ENCODE measurements at regions not wholly inside any gene's neighbourhood (a gene's known extent, or its start where the extent isn't known, plus 50 kb on each side); places are given as distances from the start of the nearest gene placed in this dataset.

DNA sequence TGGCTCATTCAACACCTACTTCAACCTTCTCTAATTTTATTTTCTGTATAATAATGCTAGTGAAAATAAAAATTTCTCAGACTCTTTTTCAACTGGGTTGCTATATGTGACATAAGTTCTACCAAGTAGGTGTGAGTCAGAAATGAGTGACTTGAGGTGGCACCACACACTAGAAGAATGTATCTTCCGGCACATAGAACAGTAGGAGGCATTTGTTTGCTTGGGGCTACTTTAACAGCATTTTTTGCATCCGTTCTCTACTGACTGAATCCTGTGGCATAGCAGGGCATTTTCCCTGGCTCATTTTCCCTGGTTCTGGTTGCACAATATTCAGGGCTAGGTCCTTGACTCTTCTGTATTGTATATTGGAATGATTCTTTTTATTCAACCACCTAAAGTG is 194.0 kb upstream of the SLC16A7 start:
- FAIRE-seq = no peak
- no peaks in the 10 kb centered on the region for H3K9me3 ChIP-seq (replicated peaks; ENCODE audit: control insufficient read depth, insufficient read depth, low read length)
- no peak overlapping the region for H3K9ac ChIP-seq (ENCODE audit: control insufficient read depth, insufficient read depth, low read length)
- no TSS peak for BruUV-seq (replicated peaks)
- 51% methylated on average over 2 of the region's 2 CpGs for WGBS (ENCODE audit: insufficient coverage, insufficient replicate concordance, low lambda C conversion rate, missing lambda C conversion rate)
- no peaks in the 10 kb centered on the region for H4K20me1 ChIP-seq (ENCODE audit: control insufficient read depth, insufficient read depth)
- no peak overlapping the region for H3K27ac ChIP-seq (ENCODE audit: control insufficient read depth, insufficient read depth)
- H2AFZ ChIP-seq (ENCODE audit: control insufficient read depth, low read depth, low read length) = no peak overlapping the region
- no peaks in the 10 kb centered on the region for H3K79me2 ChIP-seq (ENCODE audit: control insufficient read depth, insufficient read depth, low read length)
- ChIA-PET CTCF (interaction anchor here (0.8 kb wide), 1 partner anchor 16 kb away, joined by 3 read pairs; no protein-coding TSS in a partner anchor), SMC1A (ENCODE audit: uncharacterized antibody, unreplicated experiment) (no interaction called here), POLR2A (no interaction called here), RAD21 (ENCODE audit: unreplicated experiment) (no interaction called here)
- intact Hi-C loops (cut with micrococcal nuclease; ENCODE audit: unreplicated experiment) = no loop called here
- no peak for ATAC-seq
- DNase-seq (ENCODE audit: low read depth, low spot score) = no peak
- no peaks in the 10 kb centered on the region for H3K36me3 ChIP-seq (ENCODE audit: control insufficient read depth in 2 of 2, insufficient read depth in 2 of 2, low read length in 1 of 2)
- in situ Hi-C loops (cut with MboI) = loop anchor here (10.0 kb wide), 2 partner anchors 403 to 433 kb away; no protein-coding TSS in a partner anchor
- no peaks in the 10 kb centered on the region for H3K4me1 ChIP-seq (ENCODE audit: control insufficient read depth, insufficient read depth, low read length)
- no peak overlapping the region for H3K4me3 ChIP-seq
- no peak for TF ChIP-seq JUND (IDR thresholded peaks at IDR 0.05; ENCODE audit: low read depth, low read length)
- no peak for TF ChIP-seq FOS (IDR thresholded peaks at IDR 0.05; ENCODE audit: borderline replicate concordance, extremely low read depth, insufficient read length)
- no peak for TF ChIP-seq RUNX3 (IDR thresholded peaks at IDR 0.05; ENCODE audit: low read length)
- no peak for TF ChIP-seq CBFB (IDR thresholded peaks at IDR 0.05; ENCODE audit: low read depth)
- no peak for TF ChIP-seq CREM (IDR thresholded peaks at IDR 0.05; ENCODE audit: low read depth)
- TF ChIP-seq, protein P1, sequence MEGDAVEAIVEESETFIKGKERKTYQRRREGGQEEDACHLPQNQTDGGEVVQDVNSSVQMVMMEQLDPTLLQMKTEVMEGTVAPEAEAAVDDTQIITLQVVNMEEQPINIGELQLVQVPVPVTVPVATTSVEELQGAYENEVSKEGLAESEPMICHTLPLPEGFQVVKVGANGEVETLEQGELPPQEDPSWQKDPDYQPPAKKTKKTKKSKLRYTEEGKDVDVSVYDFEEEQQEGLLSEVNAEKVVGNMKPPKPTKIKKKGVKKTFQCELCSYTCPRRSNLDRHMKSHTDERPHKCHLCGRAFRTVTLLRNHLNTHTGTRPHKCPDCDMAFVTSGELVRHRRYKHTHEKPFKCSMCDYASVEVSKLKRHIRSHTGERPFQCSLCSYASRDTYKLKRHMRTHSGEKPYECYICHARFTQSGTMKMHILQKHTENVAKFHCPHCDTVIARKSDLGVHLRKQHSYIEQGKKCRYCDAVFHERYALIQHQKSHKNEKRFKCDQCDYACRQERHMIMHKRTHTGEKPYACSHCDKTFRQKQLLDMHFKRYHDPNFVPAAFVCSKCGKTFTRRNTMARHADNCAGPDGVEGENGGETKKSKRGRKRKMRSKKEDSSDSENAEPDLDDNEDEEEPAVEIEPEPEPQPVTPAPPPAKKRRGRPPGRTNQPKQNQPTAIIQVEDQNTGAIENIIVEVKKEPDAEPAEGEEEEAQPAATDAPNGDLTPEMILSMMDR (IDR thresholded peaks at IDR 0.05 in 2 of 3, conservative IDR thresholded peaks at IDR 0.05 in 1 of 3; ENCODE audit: control insufficient read depth in 2 of 3, extremely low read depth in 1 of 3, insufficient read depth in 1 of 3, low read depth in 3 of 3, low read length in 3 of 3) = no peak
- TF ChIP-seq MYB (IDR thresholded peaks at IDR 0.05; ENCODE audit: borderline replicate concordance, low read depth, low read length) = no peak
- TF ChIP-seq YBX1 (IDR thresholded peaks at IDR 0.05) = no peak
- TF ChIP-seq ATF7 (IDR thresholded peaks at IDR 0.05; ENCODE audit: low read depth) = no peak
- TF ChIP-seq WRNIP1 (IDR thresholded peaks at IDR 0.05; ENCODE audit: borderline replicate concordance, low read depth, low read length) = no peak
- TF ChIP-seq RELA (IDR thresholded peaks at IDR 0.05; ENCODE audit: borderline replicate concordance, partially characterized antibody) = no peak
- no peak for TF ChIP-seq SPI1 (IDR thresholded peaks at IDR 0.05; ENCODE audit: borderline replicate concordance, insufficient read depth, low read depth, low read length)
- TF ChIP-seq, protein P2, sequence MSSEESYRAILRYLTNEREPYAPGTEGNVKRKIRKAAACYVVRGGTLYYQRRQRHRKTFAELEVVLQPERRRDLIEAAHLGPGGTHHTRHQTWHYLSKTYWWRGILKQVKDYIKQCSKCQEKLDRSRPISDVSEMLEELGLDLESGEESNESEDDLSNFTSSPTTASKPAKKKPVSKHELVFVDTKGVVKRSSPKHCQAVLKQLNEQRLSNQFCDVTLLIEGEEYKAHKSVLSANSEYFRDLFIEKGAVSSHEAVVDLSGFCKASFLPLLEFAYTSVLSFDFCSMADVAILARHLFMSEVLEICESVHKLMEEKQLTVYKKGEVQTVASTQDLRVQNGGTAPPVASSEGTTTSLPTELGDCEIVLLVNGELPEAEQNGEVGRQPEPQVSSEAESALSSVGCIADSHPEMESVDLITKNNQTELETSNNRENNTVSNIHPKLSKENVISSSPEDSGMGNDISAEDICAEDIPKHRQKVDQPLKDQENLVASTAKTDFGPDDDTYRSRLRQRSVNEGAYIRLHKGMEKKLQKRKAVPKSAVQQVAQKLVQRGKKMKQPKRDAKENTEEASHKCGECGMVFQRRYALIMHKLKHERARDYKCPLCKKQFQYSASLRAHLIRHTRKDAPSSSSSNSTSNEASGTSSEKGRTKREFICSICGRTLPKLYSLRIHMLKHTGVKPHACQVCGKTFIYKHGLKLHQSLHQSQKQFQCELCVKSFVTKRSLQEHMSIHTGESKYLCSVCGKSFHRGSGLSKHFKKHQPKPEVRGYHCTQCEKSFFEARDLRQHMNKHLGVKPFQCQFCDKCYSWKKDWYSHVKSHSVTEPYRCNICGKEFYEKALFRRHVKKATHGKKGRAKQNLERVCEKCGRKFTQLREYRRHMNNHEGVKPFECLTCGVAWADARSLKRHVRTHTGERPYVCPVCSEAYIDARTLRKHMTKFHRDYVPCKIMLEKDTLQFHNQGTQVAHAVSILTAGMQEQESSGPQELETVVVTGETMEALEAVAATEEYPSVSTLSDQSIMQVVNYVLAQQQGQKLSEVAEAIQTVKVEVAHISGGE (CRISPR knock-in tag; IDR thresholded peaks at IDR 0.05) = no peak
- TF ChIP-seq ZZZ3 (IDR thresholded peaks at IDR 0.05; ENCODE audit: control insufficient read depth, insufficient read length, low read depth) = no peak
- no peak for TF ChIP-seq TARDBP (IDR thresholded peaks at IDR 0.05; ENCODE audit: borderline replicate concordance)
- no peak for TF ChIP-seq NBN (IDR thresholded peaks at IDR 0.05)
- TF ChIP-seq RFX5 (IDR thresholded peaks at IDR 0.05; ENCODE audit: low read depth, low read length) = no peak
- H3K4me2 ChIP-seq (ENCODE audit: control insufficient read depth, insufficient read depth) = no peak overlapping the region
- no peaks in the 10 kb centered on the region for H3K27me3 ChIP-seq (replicated peaks in 1 of 2; ENCODE audit: control insufficient read depth in 2 of 2, insufficient read depth in 2 of 2, low read length in 1 of 2)

Data from GM12878 (cell line).